ENCODE measurements at regions not wholly inside any gene's neighbourhood (a gene's known extent, or its start where the extent isn't known, plus 50 kb on each side); places are given as distances from the start of the nearest gene placed in this dataset.

DNA sequence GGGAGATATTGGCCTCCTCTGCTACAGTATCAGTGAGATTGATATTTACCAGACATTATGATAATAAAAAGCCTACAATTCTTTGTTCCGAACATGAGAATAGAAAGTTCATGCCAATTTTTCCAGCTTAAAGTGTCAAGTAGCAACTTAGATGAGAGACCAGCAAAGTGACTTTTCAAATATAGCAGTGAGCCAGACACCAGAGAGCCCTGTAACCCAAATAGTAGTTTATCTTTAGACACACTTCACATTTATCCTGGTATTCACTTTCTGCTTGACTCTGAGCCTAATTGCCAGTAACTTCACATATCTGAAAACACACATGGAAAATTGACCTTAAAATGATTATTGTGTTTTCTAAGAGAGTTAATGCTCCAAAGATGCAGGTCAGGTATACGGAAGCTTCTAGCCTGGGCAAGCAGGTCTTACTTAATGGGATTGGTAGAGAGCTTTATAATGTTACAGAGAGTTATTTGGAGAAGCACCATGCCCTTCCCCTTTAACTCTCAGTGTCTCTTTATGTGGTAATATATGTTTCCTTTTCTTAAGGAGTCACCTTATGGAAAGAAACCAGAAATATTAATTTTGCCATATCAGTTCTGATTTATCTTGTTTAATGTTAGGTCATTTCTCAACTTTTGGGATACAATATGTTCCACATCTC is 852.3 kb upstream of the CHORDC1 start:
- TF ChIP-seq, protein P1, sequence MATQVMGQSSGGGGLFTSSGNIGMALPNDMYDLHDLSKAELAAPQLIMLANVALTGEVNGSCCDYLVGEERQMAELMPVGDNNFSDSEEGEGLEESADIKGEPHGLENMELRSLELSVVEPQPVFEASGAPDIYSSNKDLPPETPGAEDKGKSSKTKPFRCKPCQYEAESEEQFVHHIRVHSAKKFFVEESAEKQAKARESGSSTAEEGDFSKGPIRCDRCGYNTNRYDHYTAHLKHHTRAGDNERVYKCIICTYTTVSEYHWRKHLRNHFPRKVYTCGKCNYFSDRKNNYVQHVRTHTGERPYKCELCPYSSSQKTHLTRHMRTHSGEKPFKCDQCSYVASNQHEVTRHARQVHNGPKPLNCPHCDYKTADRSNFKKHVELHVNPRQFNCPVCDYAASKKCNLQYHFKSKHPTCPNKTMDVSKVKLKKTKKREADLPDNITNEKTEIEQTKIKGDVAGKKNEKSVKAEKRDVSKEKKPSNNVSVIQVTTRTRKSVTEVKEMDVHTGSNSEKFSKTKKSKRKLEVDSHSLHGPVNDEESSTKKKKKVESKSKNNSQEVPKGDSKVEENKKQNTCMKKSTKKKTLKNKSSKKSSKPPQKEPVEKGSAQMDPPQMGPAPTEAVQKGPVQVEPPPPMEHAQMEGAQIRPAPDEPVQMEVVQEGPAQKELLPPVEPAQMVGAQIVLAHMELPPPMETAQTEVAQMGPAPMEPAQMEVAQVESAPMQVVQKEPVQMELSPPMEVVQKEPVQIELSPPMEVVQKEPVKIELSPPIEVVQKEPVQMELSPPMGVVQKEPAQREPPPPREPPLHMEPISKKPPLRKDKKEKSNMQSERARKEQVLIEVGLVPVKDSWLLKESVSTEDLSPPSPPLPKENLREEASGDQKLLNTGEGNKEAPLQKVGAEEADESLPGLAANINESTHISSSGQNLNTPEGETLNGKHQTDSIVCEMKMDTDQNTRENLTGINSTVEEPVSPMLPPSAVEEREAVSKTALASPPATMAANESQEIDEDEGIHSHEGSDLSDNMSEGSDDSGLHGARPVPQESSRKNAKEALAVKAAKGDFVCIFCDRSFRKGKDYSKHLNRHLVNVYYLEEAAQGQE (IDR thresholded peaks at IDR 0.05; ENCODE audit: low read depth): no peak
- no peak for TF ChIP-seq YY1 (IDR thresholded peaks at IDR 0.05; ENCODE audit: low read depth)

Data from Ishikawa (cell line).